WERI-Rb-1 (cell line): ENCODE measurements at regions not wholly inside any gene's neighbourhood (a gene's known extent, or its start where the extent isn't known, plus 50 kb on each side); places are given as distances from the start of the nearest gene placed in this dataset.

Experiments used
- DNase-seq: peaks from one replicate; pipeline ENCODE4 v3.0.0-alpha.2; 2020
- H3K27ac ChIP-seq: fragments of 250-450 bp; sonication (Bioruptor Pico); 2 replicates; pipeline ENCODE4 v1.5.1; 2020; ENCODE audit warnings: mild to moderate bottlenecking, moderate library complexity
- H3K27me3 ChIP-seq: fragments of 250-450 bp; sonication (Bioruptor Pico); 2 replicates; pipeline ENCODE4 v1.5.1; 2021; ENCODE audit warnings: mild to moderate bottlenecking, low read depth, moderate library complexity; ENCODE audit not compliant: insufficient read depth, severe bottlenecking
- H3K36me3 ChIP-seq: fragments of 250-450 bp; sonication (Bioruptor Pico); 2 replicates; pipeline ENCODE4 v1.5.1; 2020; ENCODE audit warnings: mild to moderate bottlenecking, moderate library complexity
- H3K4me3 ChIP-seq: 2 replicates; pipeline ENCODE4 v1.5.1; 2011; ENCODE audit warnings: low read depth, mild to moderate bottlenecking, control low read depth, low read length
- H3K9me3 ChIP-seq: fragments of 250-450 bp; sonication (Bioruptor Pico); 2 replicates; pipeline ENCODE4 v1.5.1; 2021; ENCODE audit warnings: mild to moderate bottlenecking, moderate library complexity; ENCODE audit not compliant: severe bottlenecking
- TF ChIP-seq, protein P1 (sequence below): IDR thresholded peaks from 2 replicates; pipeline ENCODE4 v1.5.1; 2011; ENCODE audit warnings: low read depth, mild to moderate bottlenecking, control low read depth, inconsistent platforms, low read length

- no peak for DNase-seq
- no peaks in the 10 kb centered on the region for H3K27me3 ChIP-seq
- no peaks in the 10 kb centered on the region for H3K36me3 ChIP-seq
- no peaks in the 10 kb centered on the region for H3K9me3 ChIP-seq
- H3K4me3 ChIP-seq: no peak overlapping the region
- H3K27ac ChIP-seq: no peak overlapping the region
- TF ChIP-seq, protein P1, sequence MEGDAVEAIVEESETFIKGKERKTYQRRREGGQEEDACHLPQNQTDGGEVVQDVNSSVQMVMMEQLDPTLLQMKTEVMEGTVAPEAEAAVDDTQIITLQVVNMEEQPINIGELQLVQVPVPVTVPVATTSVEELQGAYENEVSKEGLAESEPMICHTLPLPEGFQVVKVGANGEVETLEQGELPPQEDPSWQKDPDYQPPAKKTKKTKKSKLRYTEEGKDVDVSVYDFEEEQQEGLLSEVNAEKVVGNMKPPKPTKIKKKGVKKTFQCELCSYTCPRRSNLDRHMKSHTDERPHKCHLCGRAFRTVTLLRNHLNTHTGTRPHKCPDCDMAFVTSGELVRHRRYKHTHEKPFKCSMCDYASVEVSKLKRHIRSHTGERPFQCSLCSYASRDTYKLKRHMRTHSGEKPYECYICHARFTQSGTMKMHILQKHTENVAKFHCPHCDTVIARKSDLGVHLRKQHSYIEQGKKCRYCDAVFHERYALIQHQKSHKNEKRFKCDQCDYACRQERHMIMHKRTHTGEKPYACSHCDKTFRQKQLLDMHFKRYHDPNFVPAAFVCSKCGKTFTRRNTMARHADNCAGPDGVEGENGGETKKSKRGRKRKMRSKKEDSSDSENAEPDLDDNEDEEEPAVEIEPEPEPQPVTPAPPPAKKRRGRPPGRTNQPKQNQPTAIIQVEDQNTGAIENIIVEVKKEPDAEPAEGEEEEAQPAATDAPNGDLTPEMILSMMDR: no peak
Observed at GRCh38 chr1:2927393-2928360, 93.6 kb upstream of the ACTRT2 start.

- TF ChIP-seq, protein P1: peak; percentile 18; the same call in 1 of the 2 replicates
- no peaks in the 10 kb centered on the region for H3K27me3 ChIP-seq
- no peaks in the 10 kb centered on the region for H3K36me3 ChIP-seq
- DNase-seq: peak; percentile 64
- no peak overlapping the region for H3K4me3 ChIP-seq
- H3K9me3 ChIP-seq: no peaks in the 10 kb centered on the region
- no peak overlapping the region for H3K27ac ChIP-seq
Observed at GRCh38 chr1:2928366-2929325, 92.6 kb upstream of the ACTRT2 start.

DNA sequence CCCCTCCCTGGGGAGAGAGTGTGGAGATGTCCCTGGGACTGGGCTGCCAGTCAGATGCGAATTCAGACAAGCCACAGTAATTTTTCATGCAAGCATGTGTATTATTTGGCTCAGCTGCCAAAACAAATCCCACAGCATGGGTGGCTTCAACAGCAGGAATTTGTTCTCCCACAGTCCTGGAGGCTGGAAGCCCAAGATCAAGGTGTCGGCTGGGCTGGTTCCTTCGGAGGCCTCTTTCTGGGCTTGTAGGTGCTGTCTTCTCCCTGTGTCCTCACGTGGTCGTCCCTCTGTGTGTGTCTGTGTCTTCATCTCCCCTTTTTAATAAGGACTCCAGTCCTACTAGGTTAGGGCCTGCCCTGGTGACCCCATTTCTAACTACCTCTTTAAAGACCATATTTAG lies 91.9 kb upstream of the ACTRT2 start:
- no peaks in the 10 kb centered on the region for H3K36me3 ChIP-seq
- DNase-seq: no peak
- H3K27ac ChIP-seq: no peak overlapping the region
- no peaks in the 10 kb centered on the region for H3K9me3 ChIP-seq
- H3K4me3 ChIP-seq: no peak overlapping the region
- no peaks in the 10 kb centered on the region for H3K27me3 ChIP-seq
- TF ChIP-seq, protein P1: no peak

- H3K27ac ChIP-seq: no peak overlapping the region
- no peaks in the 10 kb centered on the region for H3K27me3 ChIP-seq
- no peaks in the 10 kb centered on the region for H3K36me3 ChIP-seq
- no peaks in the 10 kb centered on the region for H3K9me3 ChIP-seq
- TF ChIP-seq, protein P1: no peak
- H3K4me3 ChIP-seq: no peak overlapping the region
- DNase-seq: no peak
Observed at GRCh38 chr1:2930016-2930815, 91.1 kb upstream of the ACTRT2 start.
